ENCODE measurements at regions not wholly inside any gene's neighbourhood (a gene's known extent, or its start where the extent isn't known, plus 50 kb on each side); places are given as distances from the start of the nearest gene placed in this dataset.

DNA sequence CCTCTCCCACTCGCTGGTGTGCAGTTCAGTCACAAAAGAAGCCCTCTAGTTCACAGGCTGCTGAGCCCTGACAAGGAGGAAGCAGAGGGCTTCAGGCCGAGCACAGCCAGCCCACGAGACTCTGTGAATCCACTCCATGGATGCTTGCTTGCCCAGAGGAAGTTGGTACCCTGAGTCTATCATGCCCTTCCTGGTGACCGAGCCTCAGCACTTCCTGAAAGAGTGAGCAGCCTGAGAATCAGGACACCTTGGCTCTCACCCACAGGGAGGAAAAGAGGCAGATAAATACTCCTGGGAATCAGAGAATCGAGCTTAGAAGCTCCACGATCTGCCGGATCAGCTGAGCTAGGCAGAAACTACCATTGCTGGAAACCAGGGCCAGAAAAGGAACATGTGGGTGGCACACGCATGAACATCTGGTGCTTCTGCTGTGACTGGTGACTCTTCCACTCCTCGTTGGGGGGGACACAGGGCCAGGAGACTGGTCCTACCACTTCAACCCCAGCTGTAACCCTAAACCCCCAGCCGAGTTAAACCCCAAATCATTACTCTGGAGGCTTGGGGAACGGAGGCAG lies 376.3 kb upstream of the CAMK1G start:
- TF ChIP-seq, protein P1, sequence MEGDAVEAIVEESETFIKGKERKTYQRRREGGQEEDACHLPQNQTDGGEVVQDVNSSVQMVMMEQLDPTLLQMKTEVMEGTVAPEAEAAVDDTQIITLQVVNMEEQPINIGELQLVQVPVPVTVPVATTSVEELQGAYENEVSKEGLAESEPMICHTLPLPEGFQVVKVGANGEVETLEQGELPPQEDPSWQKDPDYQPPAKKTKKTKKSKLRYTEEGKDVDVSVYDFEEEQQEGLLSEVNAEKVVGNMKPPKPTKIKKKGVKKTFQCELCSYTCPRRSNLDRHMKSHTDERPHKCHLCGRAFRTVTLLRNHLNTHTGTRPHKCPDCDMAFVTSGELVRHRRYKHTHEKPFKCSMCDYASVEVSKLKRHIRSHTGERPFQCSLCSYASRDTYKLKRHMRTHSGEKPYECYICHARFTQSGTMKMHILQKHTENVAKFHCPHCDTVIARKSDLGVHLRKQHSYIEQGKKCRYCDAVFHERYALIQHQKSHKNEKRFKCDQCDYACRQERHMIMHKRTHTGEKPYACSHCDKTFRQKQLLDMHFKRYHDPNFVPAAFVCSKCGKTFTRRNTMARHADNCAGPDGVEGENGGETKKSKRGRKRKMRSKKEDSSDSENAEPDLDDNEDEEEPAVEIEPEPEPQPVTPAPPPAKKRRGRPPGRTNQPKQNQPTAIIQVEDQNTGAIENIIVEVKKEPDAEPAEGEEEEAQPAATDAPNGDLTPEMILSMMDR (IDR thresholded peaks at IDR 0.05): no peak
- TF ChIP-seq EP300 (IDR thresholded peaks at IDR 0.05): no peak
- no peak for TF ChIP-seq POLR2A (IDR thresholded peaks at IDR 0.05)

Measured in sigmoid colon (tissue), 4 donors.